ENCODE measurements at regions not wholly inside any gene's neighbourhood (a gene's known extent, or its start where the extent isn't known, plus 50 kb on each side); places are given as distances from the start of the nearest gene placed in this dataset.

DNA sequence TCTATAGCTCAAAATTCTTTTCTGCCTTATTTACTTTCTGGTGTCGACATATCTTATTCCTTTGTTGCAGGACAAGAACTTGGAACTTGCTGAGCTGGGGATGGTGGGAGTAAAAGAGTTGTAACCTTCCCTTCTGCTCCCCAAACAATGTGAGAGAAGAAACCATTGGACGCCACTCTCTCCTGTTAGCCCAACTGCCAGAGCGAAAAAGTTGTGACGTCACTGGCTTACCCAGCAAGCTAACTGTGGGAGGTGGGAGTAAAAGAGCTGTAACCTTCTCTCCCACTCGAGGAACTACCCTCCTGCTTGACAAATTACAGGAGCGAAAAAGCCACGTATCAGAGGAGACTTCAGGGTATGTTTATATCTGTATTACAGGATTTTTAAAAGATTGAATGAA, 90.0 kb upstream of the PCDH10 start:
- H3K56ac ChIP-seq (ENCODE audit: insufficient read length, low read depth, low read length) = no peak overlapping the region
- H3K9me3 ChIP-seq (ENCODE audit: control insufficient read depth, low read depth, low read length) = no peaks in the 10 kb centered on the region
- no peak overlapping the region for H4K5ac ChIP-seq (ENCODE audit: insufficient read length, low read depth, low read length)
- Mint-ChIP-seq H3K4me1 (peaks cover 8% of the 10 kb centered on the region in 2 experiments), H3K36me3 (ENCODE audit: insufficient read depth in 1 of 3, low read depth in 3 of 3) (no peaks in the 10 kb centered on the region; a peak in 1 of 7 replicates), H3K27ac (peak overlapping the region in 1 of 3 experiments; percentile 55; a peak in 1 of 7 replicates), H3K4me3 (no peak overlapping the region), H3K27me3 (ENCODE audit: low read depth) (no peaks in the 10 kb centered on the region), H3K9me3 (no peaks in the 10 kb centered on the region)
- no peak overlapping the region for H2BK12ac ChIP-seq (ENCODE audit: insufficient read length, low read depth, low read length)
- no peak for DNase-seq
- WGBS (ENCODE audit: extremely low coverage, insufficient read length, low lambda C conversion rate) = no CpG with 5 or more reads among the region's 7 CpGs
- peak overlapping the region; percentile 78 for H2AFZ ChIP-seq (ENCODE audit: low read length)
- no peaks in the 10 kb centered on the region for H3K27me3 ChIP-seq (ENCODE audit: insufficient read depth, low read length)
- H3K23me2 ChIP-seq (ENCODE audit: insufficient read length, low read depth, low read length, poor library complexity, severe bottlenecking) = no peaks in the 10 kb centered on the region
- TF ChIP-seq, protein P1, sequence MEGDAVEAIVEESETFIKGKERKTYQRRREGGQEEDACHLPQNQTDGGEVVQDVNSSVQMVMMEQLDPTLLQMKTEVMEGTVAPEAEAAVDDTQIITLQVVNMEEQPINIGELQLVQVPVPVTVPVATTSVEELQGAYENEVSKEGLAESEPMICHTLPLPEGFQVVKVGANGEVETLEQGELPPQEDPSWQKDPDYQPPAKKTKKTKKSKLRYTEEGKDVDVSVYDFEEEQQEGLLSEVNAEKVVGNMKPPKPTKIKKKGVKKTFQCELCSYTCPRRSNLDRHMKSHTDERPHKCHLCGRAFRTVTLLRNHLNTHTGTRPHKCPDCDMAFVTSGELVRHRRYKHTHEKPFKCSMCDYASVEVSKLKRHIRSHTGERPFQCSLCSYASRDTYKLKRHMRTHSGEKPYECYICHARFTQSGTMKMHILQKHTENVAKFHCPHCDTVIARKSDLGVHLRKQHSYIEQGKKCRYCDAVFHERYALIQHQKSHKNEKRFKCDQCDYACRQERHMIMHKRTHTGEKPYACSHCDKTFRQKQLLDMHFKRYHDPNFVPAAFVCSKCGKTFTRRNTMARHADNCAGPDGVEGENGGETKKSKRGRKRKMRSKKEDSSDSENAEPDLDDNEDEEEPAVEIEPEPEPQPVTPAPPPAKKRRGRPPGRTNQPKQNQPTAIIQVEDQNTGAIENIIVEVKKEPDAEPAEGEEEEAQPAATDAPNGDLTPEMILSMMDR (conservative IDR thresholded peaks at IDR 0.05) = no peak
- no peak overlapping the region for H2AK5ac ChIP-seq (ENCODE audit: insufficient read length, low read length)
- no peak overlapping the region for H4K91ac ChIP-seq (ENCODE audit: insufficient read length, low read depth, low read length)
- H2BK5ac ChIP-seq (ENCODE audit: insufficient read length, low read length) = no peak overlapping the region
- no peak overlapping the region for H3K18ac ChIP-seq (ENCODE audit: insufficient read length, low read depth, low read length)
- no peak overlapping the region for H4K8ac ChIP-seq (replicated peaks; ENCODE audit: insufficient read length, low read depth, low read length)
- H2BK120ac ChIP-seq (ENCODE audit: low read depth, low read length, poor library complexity, severe bottlenecking) = no peak overlapping the region
- H3K4me1 ChIP-seq (ENCODE audit: insufficient read depth, low read length) = no peaks in the 10 kb centered on the region
- no peak overlapping the region for H3K4ac ChIP-seq (ENCODE audit: low read depth, low read length)
- H3K79me1 ChIP-seq (ENCODE audit: insufficient read depth, low read depth, low read length, poor library complexity, severe bottlenecking) = no peaks in the 10 kb centered on the region
- no peaks in the 10 kb centered on the region for H4K20me1 ChIP-seq (ENCODE audit: control insufficient read depth, insufficient read depth, insufficient read length)
- no peak overlapping the region for H2BK20ac ChIP-seq (ENCODE audit: low read depth, low read length, poor library complexity, severe bottlenecking)
- H3K23ac ChIP-seq (ENCODE audit: insufficient read length, low read depth, low read length) = no peak overlapping the region
- no peak overlapping the region for H2BK15ac ChIP-seq (ENCODE audit: low read depth, low read length)
- H3K14ac ChIP-seq (ENCODE audit: insufficient read depth, low read length) = no peak overlapping the region
- H3K27ac ChIP-seq (ENCODE audit: insufficient read length, low read depth, low read length) = no peak overlapping the region
- no peaks in the 10 kb centered on the region for H3K79me2 ChIP-seq (ENCODE audit: insufficient read depth, low read length)
- H3T11ph ChIP-seq (ENCODE audit: low read length) = no peak overlapping the region
- H3K4me2 ChIP-seq (ENCODE audit: insufficient read depth, insufficient read length, low read length) = no peak overlapping the region
- no peak overlapping the region for H3K9ac ChIP-seq (ENCODE audit: extremely low read depth, insufficient read length, low read length)
